ENCODE measurements at regions not wholly inside any gene's neighbourhood (a gene's known extent, or its start where the extent isn't known, plus 50 kb on each side); places are given as distances from the start of the nearest gene placed in this dataset.

DNA sequence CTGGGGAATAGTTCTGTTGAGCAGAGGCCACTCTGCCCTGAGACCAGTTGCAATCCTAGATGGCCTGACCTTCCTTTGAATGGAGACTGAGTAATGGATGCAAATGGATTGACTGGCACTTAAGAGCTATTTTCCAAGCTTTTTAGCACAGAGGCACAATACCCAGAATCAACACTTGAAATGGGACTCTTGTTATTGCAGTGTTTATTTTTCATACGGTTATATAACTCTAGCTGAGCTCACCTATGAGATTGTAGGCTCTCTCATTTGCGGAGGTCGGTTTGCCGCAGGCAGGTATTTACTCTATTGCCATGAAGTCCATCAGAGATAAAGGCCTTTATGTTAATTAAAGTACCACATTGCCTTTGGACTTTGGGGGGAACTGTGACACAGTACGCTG is 422.3 kb upstream of the CELF4 start:
- Histone ChIP-seq H3K27me3 (replicated peaks in 2 of 5; ENCODE audit: control insufficient read depth in 4 of 5, insufficient read depth in 5 of 5, low read length in 4 of 5) (no peaks in the 10 kb centered on the region), H3K4me1 (ENCODE audit: control extremely low read depth in 1 of 4, control insufficient read depth in 4 of 4, insufficient read depth in 4 of 4, low read length in 3 of 4) (no peaks in the 10 kb centered on the region), H3K4me3 (ENCODE audit: control insufficient read depth in 1 of 7, extremely low read depth in 1 of 7, insufficient read depth in 4 of 7, low read depth in 2 of 7, low read length in 6 of 7) (no peak overlapping the region), H3K9me3 (ENCODE audit: control extremely low read depth in 1 of 5, control insufficient read depth in 4 of 5, insufficient read depth in 2 of 5, low read depth in 1 of 5, low read length in 4 of 5) (no peaks in the 10 kb centered on the region), H3K36me3 (ENCODE audit: control insufficient read depth in 4 of 4, insufficient read depth in 4 of 4, low read length in 3 of 4) (no peaks in the 10 kb centered on the region), H3K27ac (ENCODE audit: insufficient read depth in 1 of 2, low read depth in 1 of 2, low read length in 2 of 2, poor library complexity in 1 of 2, severe bottlenecking in 2 of 2) (no peak overlapping the region)
- POLR2A ChIA-PET = no interaction called here
- CTCF ChIA-PET = no interaction called here
- 93% methylated on average over 5 of the region's 5 CpGs for WGBS (ENCODE audit: insufficient coverage)
- DNase-seq = no peak

DNA sequence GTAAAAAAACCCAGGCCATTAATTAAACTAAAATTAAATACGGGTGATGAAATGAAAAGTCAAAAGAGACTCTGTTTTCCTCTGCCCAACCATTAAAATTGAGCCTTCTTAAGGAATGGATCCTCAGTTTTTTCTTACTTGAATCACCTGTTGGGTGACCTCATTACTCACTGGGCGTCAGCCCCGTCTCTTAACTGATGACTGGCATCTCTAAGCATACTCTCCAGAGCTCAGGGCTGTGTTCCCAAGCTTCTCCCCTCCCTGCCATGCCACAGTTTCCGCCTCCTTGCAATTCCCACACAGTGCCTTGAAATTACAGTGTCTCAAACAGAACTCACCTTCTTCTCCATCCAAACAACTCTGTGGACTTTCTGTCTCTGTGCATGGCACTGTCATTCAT is 421.1 kb upstream of the CELF4 start:
- Histone ChIP-seq H3K9me3 (ENCODE audit: control extremely low read depth in 1 of 5, control insufficient read depth in 4 of 5, insufficient read depth in 2 of 5, low read depth in 1 of 5, low read length in 4 of 5) (no peaks in the 10 kb centered on the region), H3K27me3 (replicated peaks in 2 of 5; ENCODE audit: control insufficient read depth in 4 of 5, insufficient read depth in 5 of 5, low read length in 4 of 5) (no peaks in the 10 kb centered on the region), H3K36me3 (ENCODE audit: control insufficient read depth in 4 of 4, insufficient read depth in 4 of 4, low read length in 3 of 4) (no peaks in the 10 kb centered on the region), H3K4me1 (ENCODE audit: control extremely low read depth in 1 of 4, control insufficient read depth in 4 of 4, insufficient read depth in 4 of 4, low read length in 3 of 4) (no peaks in the 10 kb centered on the region), H3K4me3 (ENCODE audit: control insufficient read depth in 1 of 7, extremely low read depth in 1 of 7, insufficient read depth in 4 of 7, low read depth in 2 of 7, low read length in 6 of 7) (no peak overlapping the region), H3K27ac (ENCODE audit: insufficient read depth in 1 of 2, low read depth in 1 of 2, low read length in 2 of 2, poor library complexity in 1 of 2, severe bottlenecking in 2 of 2) (no peak overlapping the region)
- DNase-seq = no peak
- WGBS (ENCODE audit: insufficient coverage) = 100% methylated on average over 3 of the region's 4 CpGs
- ChIA-PET CTCF (no interaction called here), POLR2A (no interaction called here)

DNA sequence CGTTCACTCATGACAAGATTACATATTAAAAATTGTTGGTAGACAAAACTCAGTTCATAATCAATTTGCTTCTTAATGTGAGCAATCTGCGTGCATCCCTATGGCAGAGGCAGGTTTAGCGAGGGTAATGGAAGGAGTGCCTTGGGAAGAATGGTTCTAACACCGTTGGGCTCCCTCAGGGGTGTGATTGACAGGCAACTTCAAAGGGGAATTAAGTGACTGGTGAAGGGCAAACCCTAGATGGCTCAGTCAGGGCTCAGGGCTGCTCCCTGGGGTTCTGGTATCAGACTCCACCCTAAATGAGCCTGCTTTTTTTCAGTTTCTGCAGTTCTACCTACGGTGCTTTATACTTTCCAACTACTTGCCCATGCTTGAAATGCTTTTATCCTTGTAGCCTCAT is 419.5 kb upstream of the CELF4 start:
- WGBS (ENCODE audit: insufficient coverage) = 100% methylated on average over 4 of the region's 5 CpGs

DNA sequence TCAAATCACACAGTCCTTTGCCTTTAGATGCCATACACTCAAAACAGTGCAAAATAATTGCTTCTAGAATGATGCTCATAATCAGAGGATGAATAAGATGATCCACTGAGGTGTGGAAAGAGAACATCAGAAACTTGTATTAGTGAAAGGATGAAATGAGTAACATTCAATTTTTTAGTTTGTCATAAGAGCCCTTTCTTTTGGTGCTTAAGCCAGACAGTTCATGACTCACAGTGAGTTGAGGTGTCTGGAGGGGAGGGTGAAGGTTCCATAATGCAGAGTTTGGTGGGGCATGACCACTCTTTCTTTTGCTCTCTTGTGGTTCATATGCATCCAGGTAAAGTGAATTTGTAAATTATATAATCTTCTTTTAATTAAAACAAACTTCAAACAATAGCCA is 415.0 kb upstream of the CELF4 start:
- no peak for DNase-seq
- ChIA-PET POLR2A (no interaction called here), CTCF (no interaction called here)
- H3K27me3 ChIP-seq (replicated peaks in 2 of 5; ENCODE audit: control insufficient read depth in 4 of 5, insufficient read depth in 5 of 5, low read length in 4 of 5) = no peaks in the 10 kb centered on the region
- H3K4me1 ChIP-seq (ENCODE audit: control extremely low read depth in 1 of 4, control insufficient read depth in 4 of 4, insufficient read depth in 4 of 4, low read length in 3 of 4) = no peaks in the 10 kb centered on the region
- H3K36me3 ChIP-seq (ENCODE audit: control insufficient read depth in 4 of 4, insufficient read depth in 4 of 4, low read length in 3 of 4) = no peaks in the 10 kb centered on the region
- H3K9me3 ChIP-seq (ENCODE audit: control extremely low read depth in 1 of 5, control insufficient read depth in 4 of 5, insufficient read depth in 2 of 5, low read depth in 1 of 5, low read length in 4 of 5) = no peaks in the 10 kb centered on the region
- H3K4me3 ChIP-seq (ENCODE audit: control insufficient read depth in 1 of 7, extremely low read depth in 1 of 7, insufficient read depth in 4 of 7, low read depth in 2 of 7, low read length in 6 of 7) = no peak overlapping the region
- no peak overlapping the region for H3K27ac ChIP-seq (ENCODE audit: insufficient read depth in 1 of 2, low read depth in 1 of 2, low read length in 2 of 2, poor library complexity in 1 of 2, severe bottlenecking in 2 of 2)

More for the DNA sequence above, 419.5 kb upstream of the CELF4 start:
- Histone ChIP-seq H3K4me1 (ENCODE audit: control extremely low read depth in 1 of 4, control insufficient read depth in 4 of 4, insufficient read depth in 4 of 4, low read length in 3 of 4) (no peaks in the 10 kb centered on the region), H3K4me3 (ENCODE audit: control insufficient read depth in 1 of 7, extremely low read depth in 1 of 7, insufficient read depth in 4 of 7, low read depth in 2 of 7, low read length in 6 of 7) (no peak overlapping the region), H3K9me3 (ENCODE audit: control extremely low read depth in 1 of 5, control insufficient read depth in 4 of 5, insufficient read depth in 2 of 5, low read depth in 1 of 5, low read length in 4 of 5) (no peaks in the 10 kb centered on the region), H3K36me3 (ENCODE audit: control insufficient read depth in 4 of 4, insufficient read depth in 4 of 4, low read length in 3 of 4) (no peaks in the 10 kb centered on the region), H3K27me3 (replicated peaks in 2 of 5; ENCODE audit: control insufficient read depth in 4 of 5, insufficient read depth in 5 of 5, low read length in 4 of 5) (no peaks in the 10 kb centered on the region), H3K27ac (ENCODE audit: insufficient read depth in 1 of 2, low read depth in 1 of 2, low read length in 2 of 2, poor library complexity in 1 of 2, severe bottlenecking in 2 of 2) (no peak overlapping the region)
- no peak for DNase-seq
- POLR2A ChIA-PET = no interaction called here
- CTCF ChIA-PET = no interaction called here

DNA sequence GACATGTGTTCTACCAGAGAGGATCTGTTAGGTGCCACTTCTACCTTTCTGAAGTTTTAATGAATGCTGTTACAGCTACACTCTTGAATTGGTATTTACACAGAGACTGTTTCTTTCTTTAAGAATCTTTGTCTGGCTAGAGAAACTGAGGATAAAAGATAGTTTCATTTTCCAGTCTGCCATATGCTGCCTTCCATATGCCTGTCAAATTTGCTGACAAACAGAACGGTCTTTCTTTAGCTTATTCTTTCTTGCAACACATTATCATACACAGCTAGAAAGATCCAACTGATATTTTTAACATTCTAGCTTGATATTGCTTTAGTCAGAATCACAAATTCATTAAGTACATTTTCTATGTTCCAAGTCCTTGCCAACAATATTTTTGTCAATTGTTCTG is 409.8 kb upstream of the CELF4 start:
- CTCF ChIA-PET = no interaction called here
- POLR2A ChIA-PET = interaction anchor here (0.7 kb wide), 1 partner anchor 507 kb away, joined by 4 read pairs; no protein-coding TSS in a partner anchor

DNA sequence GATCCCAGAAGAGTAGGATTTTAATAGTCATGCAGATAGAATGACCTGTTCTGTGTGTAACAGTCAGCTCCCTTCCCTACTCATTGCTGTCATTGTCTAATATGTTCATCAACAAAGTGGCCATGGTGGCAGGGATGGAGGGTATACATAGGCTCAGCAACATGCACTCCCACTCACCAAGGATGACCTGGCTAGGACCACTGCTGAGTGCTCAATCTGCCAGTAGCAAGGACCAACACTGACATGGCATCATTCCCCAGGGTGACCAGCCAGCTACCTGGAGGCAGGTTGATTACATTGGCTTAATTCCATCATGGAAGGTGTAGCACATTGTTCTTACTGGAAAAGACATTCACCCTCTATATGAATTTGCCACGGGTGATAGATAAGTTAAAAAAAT is 401.7 kb upstream of the CELF4 start:
- Histone ChIP-seq H3K4me3 (ENCODE audit: control insufficient read depth in 1 of 7, extremely low read depth in 1 of 7, insufficient read depth in 4 of 7, low read depth in 2 of 7, low read length in 6 of 7) (no peak overlapping the region), H3K36me3 (ENCODE audit: control insufficient read depth in 4 of 4, insufficient read depth in 4 of 4, low read length in 3 of 4) (no peaks in the 10 kb centered on the region), H3K27ac (ENCODE audit: insufficient read depth in 1 of 2, low read depth in 1 of 2, low read length in 2 of 2, poor library complexity in 1 of 2, severe bottlenecking in 2 of 2) (no peak overlapping the region), H3K4me1 (ENCODE audit: control extremely low read depth in 1 of 4, control insufficient read depth in 4 of 4, insufficient read depth in 4 of 4, low read length in 3 of 4) (no peaks in the 10 kb centered on the region), H3K27me3 (replicated peaks in 2 of 5; ENCODE audit: control insufficient read depth in 4 of 5, insufficient read depth in 5 of 5, low read length in 4 of 5) (no peaks in the 10 kb centered on the region), H3K9me3 (ENCODE audit: control extremely low read depth in 1 of 5, control insufficient read depth in 4 of 5, insufficient read depth in 2 of 5, low read depth in 1 of 5, low read length in 4 of 5) (peaks cover 0 to 3% (median 0%) of the 10 kb centered on the region in 5 experiments)
- WGBS (ENCODE audit: insufficient coverage) = no CpG with 5 or more reads among the region's 1 CpG
- ChIA-PET POLR2A (no interaction called here), CTCF (no interaction called here)
- DNase-seq = no peak

More for the DNA sequence above, 409.8 kb upstream of the CELF4 start:
- Histone ChIP-seq H3K27me3 (replicated peaks in 2 of 5; ENCODE audit: control insufficient read depth in 4 of 5, insufficient read depth in 5 of 5, low read length in 4 of 5) (no peaks in the 10 kb centered on the region), H3K36me3 (ENCODE audit: control insufficient read depth in 4 of 4, insufficient read depth in 4 of 4, low read length in 3 of 4) (no peaks in the 10 kb centered on the region), H3K4me1 (ENCODE audit: control extremely low read depth in 1 of 4, control insufficient read depth in 4 of 4, insufficient read depth in 4 of 4, low read length in 3 of 4) (no peaks in the 10 kb centered on the region), H3K4me3 (ENCODE audit: control insufficient read depth in 1 of 7, extremely low read depth in 1 of 7, insufficient read depth in 4 of 7, low read depth in 2 of 7, low read length in 6 of 7) (no peak overlapping the region), H3K9me3 (ENCODE audit: control extremely low read depth in 1 of 5, control insufficient read depth in 4 of 5, insufficient read depth in 2 of 5, low read depth in 1 of 5, low read length in 4 of 5) (peaks cover 0 to 7% (median 4%) of the 10 kb centered on the region in 5 experiments), H3K27ac (ENCODE audit: insufficient read depth in 1 of 2, low read depth in 1 of 2, low read length in 2 of 2, poor library complexity in 1 of 2, severe bottlenecking in 2 of 2) (no peak overlapping the region)
- 100% methylated on average over 1 of the region's 1 CpG for WGBS (ENCODE audit: insufficient coverage)
- no peak for DNase-seq

DNA sequence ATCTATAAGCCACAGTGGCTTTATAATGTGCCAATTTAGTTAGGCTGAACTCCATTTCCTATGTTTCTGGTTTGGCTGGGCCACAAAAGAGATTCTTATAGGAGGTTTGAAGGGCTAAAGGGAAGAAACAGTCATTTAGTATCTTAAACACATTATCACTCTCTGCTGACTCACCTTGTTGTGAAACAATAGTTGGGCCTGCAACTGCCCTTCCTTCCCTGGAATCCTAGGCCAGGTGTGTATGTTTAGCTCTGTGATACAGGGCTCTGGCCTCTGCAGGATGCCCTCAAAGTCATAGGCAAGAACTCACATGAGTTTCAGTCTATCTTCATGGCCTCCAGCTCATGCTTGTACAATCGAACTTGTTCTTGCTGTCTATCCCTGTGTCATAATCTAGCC is 400.0 kb upstream of the CELF4 start:
- no peaks in the 10 kb centered on the region for H3K27me3 ChIP-seq (replicated peaks in 2 of 5; ENCODE audit: control insufficient read depth in 4 of 5, insufficient read depth in 5 of 5, low read length in 4 of 5)
- ChIA-PET POLR2A (no interaction called here), CTCF (no interaction called here)
- H3K4me1 ChIP-seq (ENCODE audit: control extremely low read depth in 1 of 4, control insufficient read depth in 4 of 4, insufficient read depth in 4 of 4, low read length in 3 of 4) = no peaks in the 10 kb centered on the region
- H3K36me3 ChIP-seq (ENCODE audit: control insufficient read depth in 4 of 4, insufficient read depth in 4 of 4, low read length in 3 of 4) = no peaks in the 10 kb centered on the region
- H3K9me3 ChIP-seq (ENCODE audit: control extremely low read depth in 1 of 5, control insufficient read depth in 4 of 5, insufficient read depth in 2 of 5, low read depth in 1 of 5, low read length in 4 of 5) = no peaks in the 10 kb centered on the region
- H3K27ac ChIP-seq (ENCODE audit: insufficient read depth in 1 of 2, low read depth in 1 of 2, low read length in 2 of 2, poor library complexity in 1 of 2, severe bottlenecking in 2 of 2) = no peak overlapping the region
- no peak for DNase-seq
- WGBS (ENCODE audit: insufficient coverage) = 100% methylated on average over 1 of the region's 1 CpG
- no peak overlapping the region for H3K4me3 ChIP-seq (ENCODE audit: control insufficient read depth in 1 of 7, extremely low read depth in 1 of 7, insufficient read depth in 4 of 7, low read depth in 2 of 7, low read length in 6 of 7)
